HepG2 (cell line): ENCODE measurements at regions not wholly inside any gene's neighbourhood (a gene's known extent, or its start where the extent isn't known, plus 50 kb on each side); places are given as distances from the start of the nearest gene placed in this dataset.
A peak's percentile ranks its signal among the peaks of the same experiment; 100 is the strongest.

Source experiments
- ATRX ChIP-seq: sonication (generic); formaldehyde crosslinking; IDR thresholded peaks from 2 replicates; pipeline ENCODE4 v1.4.0; 2020; ENCODE audit warnings: missing genetic modification reagents, borderline replicate concordance
- CENPX ChIP-seq: sonication (generic); formaldehyde crosslinking; IDR thresholded peaks from 2 replicates; pipeline ENCODE4 v1.9.0; 2021; ENCODE audit warnings: mild to moderate bottlenecking, missing genetic modification reagents, moderate library complexity
- CREB3 ChIP-seq: sonication (generic); formaldehyde crosslinking; IDR thresholded peaks from 2 replicates; pipeline ENCODE4 v1.5.0; 2020; ENCODE audit warnings: missing genetic modification reagents
- DZIP1 ChIP-seq: sonication (generic); formaldehyde crosslinking; IDR thresholded peaks from 2 replicates; pipeline ENCODE4 v1.5.0; 2020; ENCODE audit warnings: mild to moderate bottlenecking, missing genetic modification reagents
- EED ChIP-seq: sonication (generic); formaldehyde crosslinking; IDR thresholded peaks from 2 replicates; pipeline ENCODE4 v1.5.0; 2020; ENCODE audit warnings: mild to moderate bottlenecking, missing genetic modification reagents
- FOXO4 ChIP-seq: sonication (generic); formaldehyde crosslinking; conservative IDR thresholded peaks from 2 replicates; pipeline ENCODE4 v1.8.1; 2023; ENCODE audit warnings: missing genetic modification reagents
- KLF6 ChIP-seq: IDR thresholded peaks from 2 replicates; pipeline ENCODE4 v1.8.0; 2016; ENCODE audit warnings: missing biosample characterization, missing genetic modification reagents
- MED8 ChIP-seq: sonication (generic); formaldehyde crosslinking; IDR thresholded peaks from 2 replicates; pipeline ENCODE4 v1.8.1; 2023; ENCODE audit warnings: mild to moderate bottlenecking, missing genetic modification reagents; ENCODE audit not compliant: insufficient replicate concordance
- MTF2 ChIP-seq: sonication (generic); formaldehyde crosslinking; IDR thresholded peaks from 2 replicates; pipeline ENCODE4 v1.5.0; 2020; ENCODE audit warnings: missing genetic modification reagents, borderline replicate concordance
- PRMT3 ChIP-seq: sonication (generic); formaldehyde crosslinking; IDR thresholded peaks from 2 replicates; pipeline ENCODE4 v1.8.1; 2022; ENCODE audit warnings: low read depth, mild to moderate bottlenecking, moderate library complexity, missing genetic modification reagents, borderline replicate concordance
- SIX4 ChIP-seq: sonication (generic); formaldehyde crosslinking; IDR thresholded peaks from 2 replicates; pipeline ENCODE4 v1.4.0; 2020; ENCODE audit warnings: missing genetic modification reagents
- SNRNP70 ChIP-seq: fragments of 200-400 bp; formaldehyde crosslinking; IDR thresholded peaks from 2 replicates; pipeline ENCODE4 v1.6.1; 2017; ENCODE audit warnings: mild to moderate bottlenecking, low read depth, low read length, moderate library complexity
- ZNF331 ChIP-seq: sonication (generic); formaldehyde crosslinking; IDR thresholded peaks from 2 replicates; pipeline ENCODE4 v1.4.0; 2020; ENCODE audit warnings: missing genetic modification reagents
- ZNF33B ChIP-seq: sonication (generic); formaldehyde crosslinking; IDR thresholded peaks from 2 replicates; pipeline ENCODE4 v1.5.1; 2020; ENCODE audit warnings: mild to moderate bottlenecking, missing genetic modification reagents
- ZNF556 ChIP-seq: sonication (generic); formaldehyde crosslinking; IDR thresholded peaks from 2 replicates; pipeline ENCODE4 v1.4.0; 2020; ENCODE audit warnings: mild to moderate bottlenecking, missing genetic modification reagents, borderline replicate concordance
- ZNF674 ChIP-seq: sonication (generic); formaldehyde crosslinking; IDR thresholded peaks from 2 replicates; pipeline ENCODE4 v1.5.0; 2020; ENCODE audit warnings: low read depth, mild to moderate bottlenecking, missing genetic modification reagents
- ZNF773 ChIP-seq: sonication (generic); formaldehyde crosslinking; IDR thresholded peaks from 2 replicates; pipeline ENCODE4 v1.4.0; 2020; ENCODE audit warnings: missing genetic modification reagents, borderline replicate concordance
- TF ChIP-seq, protein P1 (sequence below): sonication (generic); formaldehyde crosslinking; IDR thresholded peaks from 2 replicates; pipeline ENCODE4 v1.5.0; 2020; ENCODE audit warnings: missing genetic modification reagents, mild to moderate bottlenecking, borderline replicate concordance
- TF ChIP-seq, protein P2 (sequence below): sonication (generic); formaldehyde crosslinking; IDR thresholded peaks from 2 replicates; pipeline ENCODE4 v1.4.0; 2020; ENCODE audit warnings: missing genetic modification reagents, borderline replicate concordance

- TF ChIP-seq ZNF33B (CRISPR knock-in tag) (no peak), ZNF556 (no peak), ATRX (no peak), ZNF674 (CRISPR knock-in tag) (no peak), FOXO4 (CRISPR knock-in tag) (no peak), SNRNP70 (no peak), DZIP1 (no peak), MTF2 (no peak), SIX4 (no peak), KLF6 (CRISPR knock-in tag) (no peak), ZNF773 (no peak), MED8 (CRISPR knock-in tag) (peak; percentile 59), ZNF331 (CRISPR knock-in tag) (0 out of 2 replicates have a peak, but pooled peaks have one; percentile 38), PRMT3 (CRISPR knock-in tag) (no peak), CENPX (CRISPR knock-in tag) (no peak), EED (CRISPR knock-in tag) (no peak), CREB3 (CRISPR knock-in tag) (no peak)
- TF ChIP-seq, protein P1, sequence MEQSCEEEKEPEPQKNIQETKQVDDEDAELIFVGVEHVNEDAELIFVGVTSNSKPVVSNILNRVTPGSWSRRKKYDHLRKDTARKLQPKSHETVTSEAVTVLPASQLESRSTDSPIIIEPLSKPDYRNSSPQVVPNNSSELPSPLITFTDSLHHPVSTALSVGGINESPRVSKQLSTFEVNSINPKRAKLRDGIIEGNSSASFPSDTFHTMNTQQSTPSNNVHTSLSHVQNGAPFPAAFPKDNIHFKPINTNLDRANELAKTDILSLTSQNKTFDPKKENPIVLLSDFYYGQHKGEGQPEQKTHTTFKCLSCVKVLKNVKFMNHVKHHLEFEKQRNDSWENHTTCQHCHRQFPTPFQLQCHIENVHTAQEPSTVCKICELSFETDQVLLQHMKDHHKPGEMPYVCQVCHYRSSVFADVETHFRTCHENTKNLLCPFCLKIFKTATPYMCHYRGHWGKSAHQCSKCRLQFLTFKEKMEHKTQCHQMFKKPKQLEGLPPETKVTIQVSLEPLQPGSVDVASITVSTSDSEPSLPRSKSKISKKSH (CRISPR knock-in tag) = no peak
- TF ChIP-seq, protein P2, sequence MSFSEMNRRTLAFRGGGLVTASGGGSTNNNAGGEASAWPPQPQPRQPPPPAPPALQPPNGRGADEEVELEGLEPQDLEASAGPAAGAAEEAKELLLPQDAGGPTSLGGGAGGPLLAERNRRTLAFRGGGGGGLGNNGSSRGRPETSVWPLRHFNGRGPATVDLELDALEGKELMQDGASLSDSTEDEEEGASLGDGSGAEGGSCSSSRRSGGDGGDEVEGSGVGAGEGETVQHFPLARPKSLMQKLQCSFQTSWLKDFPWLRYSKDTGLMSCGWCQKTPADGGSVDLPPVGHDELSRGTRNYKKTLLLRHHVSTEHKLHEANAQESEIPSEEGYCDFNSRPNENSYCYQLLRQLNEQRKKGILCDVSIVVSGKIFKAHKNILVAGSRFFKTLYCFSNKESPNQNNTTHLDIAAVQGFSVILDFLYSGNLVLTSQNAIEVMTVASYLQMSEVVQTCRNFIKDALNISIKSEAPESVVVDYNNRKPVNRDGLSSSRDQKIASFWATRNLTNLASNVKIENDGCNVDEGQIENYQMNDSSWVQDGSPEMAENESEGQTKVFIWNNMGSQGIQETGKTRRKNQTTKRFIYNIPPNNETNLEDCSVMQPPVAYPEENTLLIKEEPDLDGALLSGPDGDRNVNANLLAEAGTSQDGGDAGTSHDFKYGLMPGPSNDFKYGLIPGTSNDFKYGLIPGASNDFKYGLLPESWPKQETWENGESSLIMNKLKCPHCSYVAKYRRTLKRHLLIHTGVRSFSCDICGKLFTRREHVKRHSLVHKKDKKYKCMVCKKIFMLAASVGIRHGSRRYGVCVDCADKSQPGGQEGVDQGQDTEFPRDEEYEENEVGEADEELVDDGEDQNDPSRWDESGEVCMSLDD (CRISPR knock-in tag) = peak; percentile 98
Observed at GRCh38 chr2:234691968-234692955, 195.4 kb upstream of the ARL4C start (continued).
